DMS153 treated with DMSO at 0.1 percent for 48 hours (cell line): ENCODE measurements at regions not wholly inside any gene's neighbourhood (a gene's known extent, or its start where the extent isn't known, plus 50 kb on each side); places are given as distances from the start of the nearest gene placed in this dataset.

Experiments
- DNase-seq: peaks from one replicate; lab custom pipeline; 2025; ENCODE audit not compliant: unreplicated experiment; lab: John Stamatoyannopoulos, UW

DNA sequence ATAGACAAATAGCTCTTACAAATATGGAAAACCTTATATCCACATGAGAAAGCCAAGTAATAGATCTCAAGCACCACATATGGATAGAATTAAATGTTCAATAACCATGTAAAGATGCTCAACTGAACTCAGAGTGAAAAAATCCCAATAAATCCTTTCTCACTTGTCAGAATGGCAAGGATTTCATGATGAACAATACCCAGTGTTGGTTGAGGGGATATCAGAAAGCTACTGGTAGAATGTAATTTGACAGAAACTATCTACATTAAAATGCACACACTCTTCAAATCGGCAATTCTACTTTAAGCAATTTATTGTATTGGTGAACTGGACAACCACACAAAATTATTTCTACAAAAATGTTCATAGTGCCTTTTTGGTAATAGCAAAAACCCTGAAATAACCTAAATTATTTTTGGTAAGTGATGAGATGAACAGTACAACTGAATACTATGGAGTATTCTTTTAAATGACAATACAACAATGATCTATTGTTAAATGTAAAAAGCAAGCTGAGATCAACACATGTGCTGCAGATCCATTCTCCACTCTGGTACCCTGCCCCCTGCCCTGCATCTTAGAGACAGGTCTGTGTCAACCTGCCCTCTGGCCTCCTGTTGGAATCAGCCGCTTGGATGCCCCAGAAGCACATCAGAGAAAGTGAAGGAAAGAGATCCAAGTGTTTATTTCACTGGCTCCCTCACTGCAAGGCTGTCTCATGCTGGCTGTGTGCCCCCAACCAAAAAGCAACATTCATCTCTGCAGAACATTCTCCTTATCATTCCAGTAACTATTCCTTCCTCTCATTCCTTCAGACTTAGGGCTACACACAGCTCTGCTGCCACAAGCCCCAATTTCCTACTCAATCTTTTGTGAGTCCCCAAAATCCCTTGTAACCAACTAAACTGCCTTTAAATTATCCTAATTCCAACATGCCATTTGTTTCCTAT is 442.5 kb downstream of the LRATD1 start:
- no peak for DNase-seq

DNA sequence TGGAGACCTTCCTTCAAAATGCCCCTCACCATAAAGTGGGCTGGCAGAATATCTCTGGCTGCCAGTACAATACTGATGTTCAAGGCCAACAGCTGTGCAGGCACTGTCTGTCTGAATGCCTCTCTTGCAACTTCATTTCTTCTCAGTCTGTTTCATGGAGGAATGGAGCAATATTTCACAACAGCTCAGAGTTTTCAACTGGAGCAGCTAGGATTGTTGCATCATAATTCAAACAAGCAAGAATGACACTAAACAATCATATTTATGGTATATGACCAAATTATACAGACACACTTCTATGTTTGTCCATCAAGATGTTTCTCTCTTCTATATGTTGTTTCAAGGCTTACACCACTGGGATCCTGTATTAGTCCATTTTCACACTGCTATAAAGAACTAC is 444.2 kb downstream of the LRATD1 start:
- no peak for DNase-seq

DNA sequence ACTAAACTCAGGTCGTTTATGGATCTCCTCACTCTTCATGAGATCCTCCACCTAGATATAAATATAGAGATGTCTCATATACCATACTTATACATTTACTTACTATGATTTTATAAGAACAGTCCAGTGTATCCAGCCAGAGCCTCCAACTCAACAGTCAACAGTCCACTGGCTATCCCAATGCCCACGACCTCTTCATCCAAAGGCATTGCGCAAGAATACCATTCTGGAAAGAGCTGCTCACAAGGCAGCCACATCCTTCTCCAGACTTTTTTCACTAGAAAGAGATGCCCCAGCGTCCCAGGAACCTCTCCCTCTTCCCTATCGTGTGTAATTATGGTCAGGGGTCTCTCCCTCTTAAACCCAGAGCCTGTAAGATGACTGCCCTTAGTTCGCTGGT is 448.8 kb downstream of the LRATD1 start:
- no peak for DNase-seq

DNA sequence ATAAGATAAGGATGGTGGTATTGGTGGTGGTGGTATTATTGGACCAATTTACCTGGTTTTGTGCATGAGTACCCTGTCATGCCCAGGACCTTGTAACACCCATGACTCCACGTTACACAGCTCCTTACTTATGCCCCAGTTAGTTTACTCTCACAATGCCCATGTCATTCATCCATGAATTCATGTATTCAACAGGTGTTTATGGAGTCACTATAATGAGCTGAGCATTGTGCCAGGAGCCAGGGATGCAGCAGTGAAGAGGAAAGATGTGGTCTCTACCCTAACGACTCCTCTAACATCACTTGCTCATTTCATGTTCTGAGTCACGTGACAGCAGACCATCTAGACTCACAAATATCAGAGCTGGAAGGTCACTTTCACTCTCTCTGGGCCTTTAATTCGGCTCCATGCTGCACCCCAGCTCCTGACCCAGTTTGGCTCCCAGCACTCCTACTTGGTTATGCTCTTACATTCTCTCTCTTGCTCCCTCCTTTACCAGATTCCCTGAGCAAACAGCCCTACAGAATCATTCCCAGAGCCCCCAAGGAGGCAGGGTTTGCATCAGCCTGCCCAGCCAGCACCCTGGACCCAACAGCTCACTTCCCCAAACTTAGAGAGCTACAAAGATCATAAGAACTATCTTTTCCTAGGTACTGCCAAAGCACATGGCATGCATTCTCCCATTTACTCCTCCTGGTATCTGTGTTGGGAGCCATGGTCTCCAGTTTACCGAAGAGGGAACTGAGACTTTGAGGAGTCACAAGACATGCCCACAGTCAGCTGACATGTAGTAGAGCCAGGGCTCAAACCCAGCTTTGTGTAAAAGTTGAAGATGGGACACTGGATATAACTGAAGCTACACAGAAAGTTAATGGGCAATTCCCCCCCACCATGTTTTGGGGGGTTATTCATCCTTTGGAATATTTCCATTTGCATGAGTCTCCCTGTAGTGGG is 449.9 kb downstream of the LRATD1 start:
- DNase-seq: no peak

- DNase-seq: no peak
Measured at GRCh38 chr2:15084826-15085489, 452.4 kb downstream of the LRATD1 start.

GRCh38 chr2:15092181-15092580 is 459.7 kb downstream of the LRATD1 start:
- no peak for DNase-seq

- DNase-seq: no peak
Measured at GRCh38 chr2:15092691-15093090, 460.2 kb downstream of the LRATD1 start.

GRCh38 chr2:15094161-15094560 is 461.6 kb downstream of the LRATD1 start:
- no peak for DNase-seq

DNA sequence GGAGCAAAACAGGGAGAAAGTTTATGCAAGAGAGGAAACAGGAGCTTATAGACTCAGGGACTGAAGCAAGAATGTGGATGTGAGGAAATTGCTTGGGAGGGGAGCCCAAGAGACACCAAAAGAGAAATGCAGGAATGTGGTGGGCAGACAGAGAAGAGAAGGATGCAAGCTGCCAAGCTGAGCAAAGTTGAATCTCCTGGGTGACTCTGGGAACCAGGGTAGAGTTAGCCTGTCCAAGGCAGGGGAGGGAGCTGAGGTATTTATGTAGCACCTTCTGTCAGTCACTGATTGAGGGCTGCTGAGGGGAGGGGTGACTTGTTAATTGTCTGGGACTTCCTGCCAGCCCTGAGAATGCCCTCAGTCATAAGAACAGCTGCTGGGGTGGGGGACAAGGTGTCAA is 464.3 kb downstream of the NBAS start:
- DNase-seq: no peak

DNA sequence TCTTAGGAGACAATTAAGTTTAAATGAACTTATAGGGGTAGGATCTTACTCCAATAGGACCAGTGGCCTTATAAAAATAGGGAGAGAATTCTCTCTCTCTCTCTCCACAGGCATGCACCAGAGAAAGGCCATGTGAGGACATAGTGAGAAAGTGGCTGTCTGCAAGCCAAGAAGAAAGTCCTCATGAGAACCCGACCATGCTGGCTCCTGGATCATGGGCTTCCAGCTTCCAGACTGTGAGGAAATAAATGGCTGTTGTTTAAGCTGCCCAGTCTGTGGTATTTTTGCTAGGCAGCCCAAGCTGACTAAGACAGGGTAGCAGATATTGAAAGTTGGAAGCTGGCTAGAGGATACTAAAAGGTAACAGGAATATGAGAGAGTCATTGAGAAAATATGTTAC is 454.0 kb downstream of the NBAS start:
- no peak for DNase-seq

DNA sequence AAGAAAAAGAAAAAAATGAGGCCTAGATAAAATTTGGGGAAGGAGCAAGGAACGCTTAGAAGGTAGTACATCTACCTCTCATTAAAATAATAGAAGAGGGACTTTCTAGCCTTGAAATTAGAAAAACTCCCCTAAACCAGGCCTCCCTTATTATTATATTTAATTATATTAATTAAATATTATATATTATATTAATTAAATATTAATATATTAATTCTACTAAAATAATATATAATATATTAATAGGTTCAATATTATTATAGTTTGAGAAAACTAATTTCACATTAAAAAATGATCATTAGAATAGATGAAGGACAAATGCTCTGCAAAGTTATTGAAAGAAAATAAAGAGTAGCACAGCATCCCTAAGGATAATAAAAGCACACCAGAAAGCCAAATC is 449.4 kb downstream of the NBAS start:
- no peak for DNase-seq

GRCh38 chr2:15112216-15112615 is 448.9 kb downstream of the NBAS start:
- DNase-seq: no peak

- no peak for DNase-seq
Measured at GRCh38 chr2:15115776-15116175, 445.4 kb downstream of the NBAS start.

- DNase-seq: no peak
Measured at GRCh38 chr2:15116830-15117229, 444.3 kb downstream of the NBAS start.
